Suprapubic skin (tissue), 4 donors: ENCODE measurements at regions not wholly inside any gene's neighbourhood (a gene's known extent, or its start where the extent isn't known, plus 50 kb on each side); places are given as distances from the start of the nearest gene placed in this dataset.

Experiments
- EP300 ChIP-seq: sonication (generic); formaldehyde crosslinking; IDR thresholded peaks from one replicate; pipeline ENCODE4 v1.6.1; 2017; ENCODE audit warnings: antibody characterized with exemption
- POLR2A ChIP-seq, 2 donors: fragments of 450-650 bp; IDR thresholded peaks; one replicate each; pipeline ENCODE4 v1.6.1; 2017; ENCODE audit warnings: antibody characterized with exemption in 2 of 2, mild to moderate bottlenecking in 2 of 2, moderate library complexity in 2 of 2
- POLR2AphosphoS5 ChIP-seq, 3 donors: sonication (generic); formaldehyde crosslinking; IDR thresholded peaks; one replicate each; pipeline ENCODE4 v1.6.1; 2017; ENCODE audit warnings: antibody characterized with exemption in 3 of 3
- TF ChIP-seq, protein P1 (sequence below), 2 donors: fragments of 200-600 bp in 1 of 2; fragments of 450-650 bp in 1 of 2; sonication (generic) in 1 of 2; IDR thresholded peaks; one replicate each; pipeline ENCODE4 v1.5.1; 2016 to 2019; ENCODE audit warnings: antibody characterized with exemption in 2 of 2, mild to moderate bottlenecking in 1 of 2, moderate library complexity in 1 of 2

DNA sequence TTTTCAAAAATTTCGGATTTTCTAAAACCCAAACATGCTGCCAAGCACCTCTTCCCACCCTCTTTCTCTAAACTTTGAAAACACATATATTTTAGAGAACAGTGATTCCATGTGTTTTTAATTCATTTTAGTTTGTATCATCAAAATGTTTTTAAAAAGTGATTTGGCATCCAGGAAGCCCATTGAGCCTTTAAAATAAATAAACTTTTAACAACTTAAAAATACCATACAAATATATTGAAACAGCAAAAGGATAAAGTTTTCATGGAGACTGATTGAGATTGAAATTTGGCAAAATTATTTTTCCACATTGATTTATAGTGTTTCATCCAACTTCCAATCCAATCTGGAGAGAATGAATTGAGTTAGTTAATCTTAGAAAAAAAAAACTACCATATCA, 374.7 kb downstream of the CD109 start:
- TF ChIP-seq, protein P1, sequence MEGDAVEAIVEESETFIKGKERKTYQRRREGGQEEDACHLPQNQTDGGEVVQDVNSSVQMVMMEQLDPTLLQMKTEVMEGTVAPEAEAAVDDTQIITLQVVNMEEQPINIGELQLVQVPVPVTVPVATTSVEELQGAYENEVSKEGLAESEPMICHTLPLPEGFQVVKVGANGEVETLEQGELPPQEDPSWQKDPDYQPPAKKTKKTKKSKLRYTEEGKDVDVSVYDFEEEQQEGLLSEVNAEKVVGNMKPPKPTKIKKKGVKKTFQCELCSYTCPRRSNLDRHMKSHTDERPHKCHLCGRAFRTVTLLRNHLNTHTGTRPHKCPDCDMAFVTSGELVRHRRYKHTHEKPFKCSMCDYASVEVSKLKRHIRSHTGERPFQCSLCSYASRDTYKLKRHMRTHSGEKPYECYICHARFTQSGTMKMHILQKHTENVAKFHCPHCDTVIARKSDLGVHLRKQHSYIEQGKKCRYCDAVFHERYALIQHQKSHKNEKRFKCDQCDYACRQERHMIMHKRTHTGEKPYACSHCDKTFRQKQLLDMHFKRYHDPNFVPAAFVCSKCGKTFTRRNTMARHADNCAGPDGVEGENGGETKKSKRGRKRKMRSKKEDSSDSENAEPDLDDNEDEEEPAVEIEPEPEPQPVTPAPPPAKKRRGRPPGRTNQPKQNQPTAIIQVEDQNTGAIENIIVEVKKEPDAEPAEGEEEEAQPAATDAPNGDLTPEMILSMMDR (IDR thresholded peaks at IDR 0.05), result no peak
- TF ChIP-seq POLR2AphosphoS5 (IDR thresholded peaks at IDR 0.05) (no peak), POLR2A (IDR thresholded peaks at IDR 0.05) (no peak), EP300 (no peak)
